ENCODE measurements at regions not wholly inside any gene's neighbourhood (a gene's known extent, or its start where the extent isn't known, plus 50 kb on each side); places are given as distances from the start of the nearest gene placed in this dataset.

DNA sequence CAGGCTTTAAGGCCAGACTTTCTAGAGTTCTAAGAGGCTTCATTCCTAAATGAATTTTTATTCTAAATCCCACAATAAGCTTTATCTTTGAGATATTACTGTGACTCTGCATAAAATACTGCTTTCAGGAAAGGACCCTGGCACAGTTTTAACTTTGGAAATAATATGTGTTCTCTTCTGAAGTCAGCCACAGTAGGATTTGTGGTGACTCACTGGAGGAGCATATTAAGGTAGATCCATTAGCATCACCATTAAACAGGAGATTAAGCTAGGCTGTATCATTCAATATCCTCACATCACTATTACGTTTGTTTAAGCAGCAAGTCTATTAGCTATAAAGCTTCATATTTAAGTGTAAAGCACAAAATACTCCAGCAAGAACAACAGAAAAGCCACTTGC is 186.1 kb upstream of the IZUMO3 start:
- no peak for ATAC-seq (ENCODE audit: low read depth)
- TF ChIP-seq, protein P1, sequence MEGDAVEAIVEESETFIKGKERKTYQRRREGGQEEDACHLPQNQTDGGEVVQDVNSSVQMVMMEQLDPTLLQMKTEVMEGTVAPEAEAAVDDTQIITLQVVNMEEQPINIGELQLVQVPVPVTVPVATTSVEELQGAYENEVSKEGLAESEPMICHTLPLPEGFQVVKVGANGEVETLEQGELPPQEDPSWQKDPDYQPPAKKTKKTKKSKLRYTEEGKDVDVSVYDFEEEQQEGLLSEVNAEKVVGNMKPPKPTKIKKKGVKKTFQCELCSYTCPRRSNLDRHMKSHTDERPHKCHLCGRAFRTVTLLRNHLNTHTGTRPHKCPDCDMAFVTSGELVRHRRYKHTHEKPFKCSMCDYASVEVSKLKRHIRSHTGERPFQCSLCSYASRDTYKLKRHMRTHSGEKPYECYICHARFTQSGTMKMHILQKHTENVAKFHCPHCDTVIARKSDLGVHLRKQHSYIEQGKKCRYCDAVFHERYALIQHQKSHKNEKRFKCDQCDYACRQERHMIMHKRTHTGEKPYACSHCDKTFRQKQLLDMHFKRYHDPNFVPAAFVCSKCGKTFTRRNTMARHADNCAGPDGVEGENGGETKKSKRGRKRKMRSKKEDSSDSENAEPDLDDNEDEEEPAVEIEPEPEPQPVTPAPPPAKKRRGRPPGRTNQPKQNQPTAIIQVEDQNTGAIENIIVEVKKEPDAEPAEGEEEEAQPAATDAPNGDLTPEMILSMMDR (IDR thresholded peaks at IDR 0.05; ENCODE audit: poor library complexity, severe bottlenecking) = no peak
- H3K27me3 ChIP-seq (ENCODE audit: insufficient read depth, poor library complexity, severe bottlenecking) = no peaks in the 10 kb centered on the region

DNA sequence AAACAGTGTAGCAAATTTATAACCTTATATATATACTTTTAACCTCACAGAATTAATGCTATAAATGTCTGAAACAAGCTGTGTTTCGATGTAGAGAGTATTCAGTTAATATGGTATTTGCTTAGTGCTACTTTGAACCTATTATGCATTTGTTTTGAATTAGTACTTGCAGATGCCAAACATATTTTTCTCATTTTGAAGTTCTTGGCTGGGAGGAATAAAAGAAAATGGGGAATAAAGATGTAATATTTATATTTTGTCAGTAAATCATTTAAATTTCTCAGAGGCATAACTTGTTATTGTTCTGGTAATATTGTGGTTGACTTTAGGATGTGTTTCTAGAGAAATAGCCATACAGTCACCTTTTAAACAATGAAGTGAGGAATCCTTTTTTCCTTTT is 175.9 kb upstream of the IZUMO3 start:
- Histone ChIP-seq H3K4me3 (ENCODE audit: severe bottlenecking) (no peak overlapping the region), H3K27me3 (ENCODE audit: insufficient read depth, poor library complexity, severe bottlenecking) (no peaks in the 10 kb centered on the region), H3K36me3 (ENCODE audit: low read depth) (no peaks in the 10 kb centered on the region), H3K9me3 (ENCODE audit: severe bottlenecking) (no peaks in the 10 kb centered on the region), H3K4me1 (ENCODE audit: insufficient read depth, poor library complexity, severe bottlenecking) (no peaks in the 10 kb centered on the region), H3K27ac (ENCODE audit: poor library complexity, severe bottlenecking) (no peak overlapping the region)
- no peak for ATAC-seq (ENCODE audit: low read depth)
- TF ChIP-seq, protein P1 (IDR thresholded peaks at IDR 0.05; ENCODE audit: poor library complexity, severe bottlenecking) = no peak
- DNase-seq (ENCODE audit: low spot score) = no peak

More for the DNA sequence above, 186.1 kb upstream of the IZUMO3 start:
- Histone ChIP-seq H3K27ac (ENCODE audit: poor library complexity, severe bottlenecking) (no peak overlapping the region), H3K4me3 (ENCODE audit: severe bottlenecking) (no peak overlapping the region), H3K4me1 (ENCODE audit: insufficient read depth, poor library complexity, severe bottlenecking) (no peaks in the 10 kb centered on the region), H3K9me3 (ENCODE audit: severe bottlenecking) (peaks cover 2% of the 10 kb centered on the region), H3K36me3 (ENCODE audit: low read depth) (no peaks in the 10 kb centered on the region)
- no peak for DNase-seq (ENCODE audit: low spot score)

DNA sequence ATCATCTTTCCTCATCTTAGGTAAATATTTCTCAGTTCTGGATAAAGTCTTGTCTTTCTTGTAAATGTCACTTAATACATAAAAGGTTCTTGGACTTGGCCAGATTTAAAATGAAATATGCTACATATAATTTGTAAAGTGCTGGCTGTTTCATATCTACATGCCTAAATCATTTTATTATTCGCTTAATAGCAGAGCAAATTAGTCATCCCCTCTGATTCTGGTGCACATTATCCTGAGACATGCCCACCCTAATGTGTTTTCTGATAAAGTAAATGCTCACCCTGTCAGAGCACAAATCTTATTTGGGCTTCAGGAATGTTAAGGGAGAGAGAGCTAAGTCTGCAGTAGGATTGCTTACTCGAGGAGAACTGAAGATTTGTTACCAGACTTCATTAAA is 166.5 kb upstream of the IZUMO3 start:
- no peak overlapping the region for H3K27ac ChIP-seq (ENCODE audit: poor library complexity, severe bottlenecking)
- no peaks in the 10 kb centered on the region for H3K4me1 ChIP-seq (ENCODE audit: insufficient read depth, poor library complexity, severe bottlenecking)
- H3K27me3 ChIP-seq (ENCODE audit: insufficient read depth, poor library complexity, severe bottlenecking) = no peaks in the 10 kb centered on the region
- DNase-seq (ENCODE audit: low spot score) (no peak), ATAC-seq (ENCODE audit: low read depth) (no peak)
- H3K36me3 ChIP-seq (ENCODE audit: low read depth) = no peaks in the 10 kb centered on the region
- TF ChIP-seq, protein P1 (IDR thresholded peaks at IDR 0.05; ENCODE audit: poor library complexity, severe bottlenecking) = no peak
- no peak overlapping the region for H3K4me3 ChIP-seq (ENCODE audit: severe bottlenecking)
- H3K9me3 ChIP-seq (ENCODE audit: severe bottlenecking) = no peaks in the 10 kb centered on the region

DNA sequence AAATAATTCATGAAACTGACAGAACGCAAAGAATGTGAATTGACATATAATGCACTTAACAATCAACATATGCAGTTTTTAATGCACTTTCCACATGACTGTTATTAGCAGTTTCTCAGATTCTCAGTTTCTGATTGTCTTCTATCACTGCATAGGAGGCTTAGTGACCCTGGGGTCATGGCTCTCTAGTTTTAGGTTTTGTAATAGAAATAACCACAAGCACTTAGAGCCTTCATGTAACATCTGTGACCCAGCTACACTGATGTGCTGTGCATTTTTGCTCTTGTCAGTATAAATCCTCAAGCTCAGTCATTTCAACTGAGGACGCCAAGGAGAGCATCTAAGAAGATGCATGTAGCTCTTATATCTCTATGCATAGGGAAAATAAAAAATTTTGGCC is 163.1 kb upstream of the IZUMO3 start:
- Histone ChIP-seq H3K4me1 (ENCODE audit: insufficient read depth, poor library complexity, severe bottlenecking) (no peaks in the 10 kb centered on the region), H3K27ac (ENCODE audit: poor library complexity, severe bottlenecking) (no peak overlapping the region), H3K9me3 (ENCODE audit: severe bottlenecking) (no peaks in the 10 kb centered on the region), H3K27me3 (ENCODE audit: insufficient read depth, poor library complexity, severe bottlenecking) (no peaks in the 10 kb centered on the region), H3K4me3 (ENCODE audit: severe bottlenecking) (no peak overlapping the region), H3K36me3 (ENCODE audit: low read depth) (no peaks in the 10 kb centered on the region)
- DNase-seq (ENCODE audit: low spot score) (no peak), ATAC-seq (ENCODE audit: low read depth) (no peak)
- TF ChIP-seq, protein P1 (IDR thresholded peaks at IDR 0.05; ENCODE audit: poor library complexity, severe bottlenecking) = no peak

GRCh38 chr9:24698881-24699518 is 153.3 kb upstream of the IZUMO3 start:
- Histone ChIP-seq H3K36me3 (ENCODE audit: low read depth) (no peaks in the 10 kb centered on the region), H3K4me3 (ENCODE audit: severe bottlenecking) (peak overlapping the region; percentile 27), H3K4me1 (ENCODE audit: insufficient read depth, poor library complexity, severe bottlenecking) (peaks cover 3% of the 10 kb centered on the region), H3K9me3 (ENCODE audit: severe bottlenecking) (no peaks in the 10 kb centered on the region), H3K27ac (ENCODE audit: poor library complexity, severe bottlenecking) (no peak overlapping the region), H3K27me3 (ENCODE audit: insufficient read depth, poor library complexity, severe bottlenecking) (no peaks in the 10 kb centered on the region)
- TF ChIP-seq, protein P1 (IDR thresholded peaks at IDR 0.05; ENCODE audit: poor library complexity, severe bottlenecking) = peak; percentile 61
- DNase-seq (ENCODE audit: low spot score) (no peak), ATAC-seq (ENCODE audit: low read depth) (peak; percentile 66)

Data from RWPE2 (cell line).